ENCODE measurements at regions not wholly inside any gene's neighbourhood (a gene's known extent, or its start where the extent isn't known, plus 50 kb on each side); places are given as distances from the start of the nearest gene placed in this dataset.

DNA sequence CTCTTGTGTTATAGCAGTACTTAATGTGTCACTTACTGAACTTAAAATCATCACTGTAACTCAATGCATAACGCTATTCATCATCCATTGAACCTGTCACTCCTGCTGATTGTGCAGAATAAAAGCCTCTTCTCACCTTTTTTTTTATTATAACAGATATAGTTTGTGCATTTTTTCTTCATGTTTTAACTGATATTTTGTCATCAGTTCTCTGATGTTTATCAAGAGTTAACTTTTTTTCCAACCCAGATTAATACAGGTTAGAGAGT is 100.4 kb downstream of the SLIT2 start:
- no peak for TF ChIP-seq CTCF (IDR thresholded peaks at IDR 0.05; ENCODE audit: low read depth, low read length)
- H3K4me3 ChIP-seq (ENCODE audit: low read depth, low read length): no peak overlapping the region

GRCh38 chr4:20353646-20354045 is 101.9 kb downstream of the SLIT2 start:
- TF ChIP-seq CTCF (IDR thresholded peaks at IDR 0.05; ENCODE audit: low read depth, low read length): no peak
- H3K4me3 ChIP-seq (ENCODE audit: low read depth, low read length): no peak overlapping the region

- TF ChIP-seq CTCF (IDR thresholded peaks at IDR 0.05; ENCODE audit: low read depth, low read length): no peak
- no peak overlapping the region for H3K4me3 ChIP-seq (ENCODE audit: low read depth, low read length)
These were observed 102.4 kb downstream of the SLIT2 start for GRCh38 chr4:20354120-20354519.

GRCh38 chr4:20356565-20356964 is 104.9 kb downstream of the SLIT2 start:
- no peak overlapping the region for H3K4me3 ChIP-seq (ENCODE audit: low read depth, low read length)
- TF ChIP-seq CTCF (IDR thresholded peaks at IDR 0.05; ENCODE audit: low read depth, low read length): no peak

- H3K4me3 ChIP-seq (ENCODE audit: low read depth, low read length): no peak overlapping the region
- TF ChIP-seq CTCF (IDR thresholded peaks at IDR 0.05; ENCODE audit: low read depth, low read length): no peak
These were observed 106.4 kb downstream of the SLIT2 start for GRCh38 chr4:20358110-20358509.

DNA sequence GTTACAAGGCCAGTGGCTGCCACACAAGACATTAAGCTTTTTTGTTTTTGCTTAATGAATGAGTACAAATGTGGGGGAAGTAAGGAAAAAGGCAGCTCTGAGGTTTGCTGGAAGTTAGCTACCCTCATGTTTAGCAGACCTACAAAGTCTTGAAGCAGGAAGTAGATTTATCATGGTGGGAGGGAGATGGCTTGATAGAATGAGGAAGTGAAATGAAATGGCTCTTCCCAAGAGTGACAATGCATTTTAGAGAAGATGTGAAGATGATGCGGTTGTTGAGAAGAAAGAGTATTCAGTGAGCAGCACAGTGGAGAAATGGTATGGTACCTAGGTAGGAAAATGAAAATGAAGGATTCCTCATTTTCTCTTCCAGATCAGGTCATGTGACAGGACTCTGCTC is 108.0 kb downstream of the SLIT2 start:
- no peak overlapping the region for H3K4me3 ChIP-seq (ENCODE audit: low read depth, low read length)
- TF ChIP-seq CTCF (IDR thresholded peaks at IDR 0.05; ENCODE audit: low read depth, low read length): no peak

GRCh38 chr4:20362148-20362547 is 110.4 kb downstream of the SLIT2 start:
- no peak for TF ChIP-seq CTCF (IDR thresholded peaks at IDR 0.05; ENCODE audit: low read depth, low read length)
- H3K4me3 ChIP-seq (ENCODE audit: low read depth, low read length): no peak overlapping the region
